Cardiac septum (tissue), 1 donor: ENCODE measurements at regions not wholly inside any gene's neighbourhood (a gene's known extent, or its start where the extent isn't known, plus 50 kb on each side); places are given as distances from the start of the nearest gene placed in this dataset.

ENCODE experiments used
- DNase-seq: peaks from one replicate; pipeline ENCODE4 v3.0.0-alpha.2; 2020; ENCODE audit warnings: low spot score
- intact Hi-C: fragments of 100-400 bp; cut with DNase I; formaldehyde crosslinking; loops from one replicate; pipeline ENCODE4 v1.14.0; 2022
- donor health status: DM: no; HTN: no; CAD: no.

DNA sequence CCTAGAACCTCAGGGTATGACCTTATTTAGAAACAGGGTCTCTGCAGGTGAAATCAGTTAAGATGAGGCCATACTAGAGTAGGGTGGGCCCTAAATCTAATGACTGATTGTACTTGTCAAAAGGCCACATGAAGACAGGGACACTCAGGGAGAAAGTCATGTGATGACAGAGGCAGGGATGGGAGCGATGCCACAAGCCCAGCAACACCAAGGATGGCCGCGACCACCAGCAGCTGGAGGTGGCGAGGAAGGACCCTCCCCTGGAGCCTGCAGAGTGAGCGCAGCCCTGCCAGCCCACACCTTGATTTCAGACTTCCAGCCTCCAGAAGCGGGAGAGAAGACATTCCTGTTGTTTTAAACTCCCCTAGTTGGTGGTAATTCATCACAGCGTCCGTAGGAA, 199.9 kb downstream of the PHETA1 start:
- intact Hi-C loops: no loop called here
- no peak for DNase-seq

DNA sequence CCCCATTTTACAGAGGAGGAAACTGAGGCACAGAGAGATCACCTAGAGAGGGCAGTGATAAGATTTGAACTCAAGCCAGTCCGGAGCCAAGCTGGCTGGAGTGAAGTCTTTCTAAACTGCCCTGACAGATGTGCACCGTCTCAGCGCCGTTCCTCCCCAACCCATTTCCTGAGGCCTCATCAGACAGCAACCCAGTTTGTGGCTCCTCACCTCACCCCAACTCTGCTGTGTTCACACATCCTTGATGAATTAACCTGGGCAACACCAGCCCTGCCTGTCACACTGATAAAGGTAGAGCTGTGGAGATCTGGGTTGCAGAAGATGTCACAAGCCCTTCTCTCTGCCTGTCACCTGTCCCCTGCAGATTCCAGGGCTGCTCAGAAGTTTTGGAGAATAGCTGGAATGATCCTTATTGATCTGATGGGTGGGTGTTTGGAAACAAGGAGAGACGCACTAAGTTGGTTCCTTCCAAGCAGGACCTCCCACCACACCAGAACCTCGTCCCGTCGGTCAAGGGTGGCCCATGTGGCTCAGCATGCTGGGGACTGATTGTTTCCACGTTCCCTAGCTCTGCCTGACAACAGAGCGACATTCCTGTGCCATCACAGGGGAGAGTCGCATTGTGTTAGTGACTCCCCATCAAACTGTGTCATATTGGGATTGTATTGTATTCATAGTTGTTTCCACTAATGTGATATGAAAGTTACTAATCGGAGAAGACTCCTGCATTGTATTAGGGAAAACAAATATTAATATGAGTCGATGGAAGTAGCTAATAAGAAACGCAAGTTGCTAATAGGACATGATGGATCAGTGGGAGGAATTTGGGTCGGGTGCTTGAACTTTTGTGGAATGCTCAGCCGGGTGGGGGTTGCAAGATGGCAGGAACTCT, 200.6 kb downstream of the PHETA1 start:
- no peak for DNase-seq
- intact Hi-C loops: no loop called here

DNA sequence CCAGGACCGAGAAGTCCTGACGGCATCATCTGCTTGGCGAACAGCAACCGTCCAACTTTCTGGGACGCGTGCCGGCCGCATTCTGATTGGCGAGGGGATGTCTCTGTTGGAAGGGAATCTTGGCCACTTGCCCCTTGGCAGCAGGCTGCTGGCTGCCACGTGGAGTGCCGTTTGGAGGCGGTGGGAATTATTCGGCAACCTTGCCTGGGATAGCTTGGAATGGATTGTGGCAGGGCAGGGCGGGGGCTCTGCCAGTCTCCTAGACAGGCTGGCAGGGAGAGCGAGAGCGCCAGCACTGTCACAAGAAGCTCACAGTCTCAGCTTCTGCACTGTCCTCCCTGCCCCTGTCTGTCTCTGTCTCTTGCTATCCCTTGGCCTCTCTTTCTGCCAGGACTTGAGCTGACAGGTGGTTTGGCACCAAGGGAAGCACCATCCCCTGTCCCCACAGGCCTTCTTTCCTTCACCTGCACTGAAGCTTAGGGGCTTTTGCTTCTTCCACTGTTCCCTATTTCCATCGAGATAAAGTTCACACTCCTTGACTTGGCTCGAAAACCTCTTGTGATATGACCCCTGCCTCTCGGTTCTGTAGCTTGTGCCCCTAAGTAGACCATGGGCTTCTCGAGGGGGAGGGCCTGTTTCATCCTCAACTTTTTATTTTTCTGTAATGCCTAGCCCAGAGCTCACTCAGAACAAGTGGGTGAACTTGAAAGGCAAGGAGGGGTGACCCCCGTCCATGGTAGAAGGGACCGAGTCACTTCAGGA, 201.9 kb downstream of the PHETA1 start:
- DNase-seq: peak; percentile 85
- intact Hi-C loops: no loop called here

DNA sequence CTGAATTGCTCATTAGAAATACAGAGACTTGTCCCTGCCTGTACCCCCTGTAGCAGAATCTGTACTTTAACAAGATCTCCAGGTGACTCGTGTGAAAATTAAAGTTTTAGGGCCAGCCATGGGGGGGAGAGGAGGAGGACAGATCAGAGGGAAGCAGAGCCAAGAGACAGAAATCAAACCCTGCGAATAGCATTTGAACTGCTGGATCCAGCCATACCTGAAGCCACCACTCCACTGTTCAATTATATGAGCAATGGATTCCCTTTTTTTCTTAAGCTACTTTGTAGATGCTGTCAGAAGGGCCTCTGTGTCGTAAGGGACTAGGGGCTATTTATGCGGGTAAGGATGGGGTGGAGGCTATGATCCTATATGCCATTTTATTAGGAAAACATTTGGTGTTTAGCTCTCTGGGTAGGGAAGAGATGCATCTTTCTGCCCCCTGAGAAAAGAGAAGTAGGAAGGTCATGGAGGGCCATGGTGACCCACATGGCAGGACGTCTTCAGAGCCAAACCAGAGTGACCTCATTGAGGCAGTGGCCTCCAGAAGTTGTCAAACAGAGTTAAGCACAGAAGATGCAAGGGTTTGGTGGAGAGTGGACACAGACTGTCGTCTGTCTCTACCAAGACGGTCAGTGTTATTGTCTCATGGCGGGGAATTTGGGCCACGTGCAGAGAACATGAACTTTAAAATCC, 203.9 kb downstream of the PHETA1 start:
- no peak for DNase-seq
- intact Hi-C loops: no loop called here

DNA sequence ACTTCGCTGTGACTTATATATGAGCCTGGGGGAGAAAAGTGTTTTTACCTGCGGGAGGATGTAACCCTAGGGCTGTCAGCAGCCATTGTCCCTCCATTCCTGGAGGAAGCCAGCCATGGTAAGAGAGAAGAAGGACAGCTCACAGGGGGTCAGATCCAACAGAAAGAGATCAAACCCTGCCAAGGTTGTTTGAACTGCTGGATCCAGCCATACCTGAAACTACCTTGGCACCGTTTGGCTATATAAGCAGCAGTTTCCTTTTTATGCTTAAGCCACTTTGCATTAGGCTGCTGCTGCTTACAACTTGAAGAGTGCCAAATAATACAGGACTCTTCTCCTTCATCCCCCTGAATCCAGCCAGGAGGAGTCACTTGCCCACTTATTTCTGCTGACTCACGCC, 205.5 kb downstream of the PHETA1 start:
- no peak for DNase-seq
- intact Hi-C loops: no loop called here

DNA sequence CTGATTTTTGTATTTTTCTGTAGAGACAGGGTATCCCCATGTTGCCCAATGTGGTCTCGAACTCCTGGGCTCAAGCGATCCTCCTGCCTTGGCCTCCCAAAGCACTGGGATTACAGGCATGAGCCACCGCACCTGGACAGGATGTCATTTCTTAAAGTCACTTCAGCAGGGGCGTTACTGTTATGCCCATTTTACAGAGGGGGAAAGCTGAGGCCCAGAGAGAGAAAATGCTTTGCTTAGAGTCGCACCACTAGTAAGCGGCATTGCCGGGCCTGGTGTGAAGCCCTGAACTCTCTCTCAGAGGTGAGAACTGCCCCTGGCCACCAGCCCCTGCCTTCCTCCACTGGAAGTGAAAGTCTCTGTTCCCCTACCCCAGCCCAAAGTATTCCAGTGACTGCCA, 207.0 kb downstream of the PHETA1 start:
- no peak for DNase-seq
- intact Hi-C loops: no loop called here

DNA sequence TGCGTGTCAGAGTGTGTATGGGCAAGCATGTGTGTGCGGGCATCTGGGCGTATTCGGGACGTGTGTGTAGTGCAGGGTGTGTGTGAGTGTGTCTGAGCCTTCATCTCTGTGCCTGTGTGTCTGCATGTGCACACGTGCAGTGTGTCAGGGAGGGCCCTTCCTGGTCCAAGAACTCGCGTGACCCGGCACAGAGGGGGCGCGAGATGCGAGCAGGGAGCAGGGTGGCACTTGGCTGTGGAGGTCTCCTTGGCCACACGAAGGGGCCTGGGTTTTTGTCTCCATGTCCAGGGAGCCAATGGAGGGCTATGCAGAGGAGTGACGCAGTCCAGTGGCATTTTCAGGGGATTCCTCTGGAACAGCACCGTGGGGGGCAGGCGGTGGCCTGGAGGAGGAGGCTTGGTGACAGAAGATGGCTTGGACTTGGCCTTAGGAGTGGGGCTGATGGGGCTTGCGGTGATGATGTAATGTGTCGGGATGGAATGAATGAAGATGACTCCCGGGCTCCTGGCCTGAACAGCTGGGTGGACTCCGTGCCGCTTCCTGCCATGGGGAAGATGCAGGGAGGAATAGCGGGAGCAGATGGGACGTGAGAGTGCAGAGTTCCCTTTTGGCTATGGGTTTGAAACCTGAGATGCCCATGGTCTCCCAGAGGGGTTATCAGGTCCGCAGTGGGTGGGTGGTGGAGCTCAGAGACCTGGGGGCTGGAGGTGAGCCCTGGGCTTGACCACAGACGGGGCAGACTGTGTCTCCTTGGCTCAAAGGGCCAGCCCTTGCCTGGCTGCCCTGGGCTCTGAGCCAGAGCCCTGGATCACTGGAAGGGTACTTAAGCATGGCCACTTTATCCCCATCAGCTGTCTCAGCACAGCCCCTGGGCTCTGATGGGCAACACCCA, 208.3 kb downstream of the PHETA1 start:
- DNase-seq: no peak
- intact Hi-C loops: no loop called here

DNA sequence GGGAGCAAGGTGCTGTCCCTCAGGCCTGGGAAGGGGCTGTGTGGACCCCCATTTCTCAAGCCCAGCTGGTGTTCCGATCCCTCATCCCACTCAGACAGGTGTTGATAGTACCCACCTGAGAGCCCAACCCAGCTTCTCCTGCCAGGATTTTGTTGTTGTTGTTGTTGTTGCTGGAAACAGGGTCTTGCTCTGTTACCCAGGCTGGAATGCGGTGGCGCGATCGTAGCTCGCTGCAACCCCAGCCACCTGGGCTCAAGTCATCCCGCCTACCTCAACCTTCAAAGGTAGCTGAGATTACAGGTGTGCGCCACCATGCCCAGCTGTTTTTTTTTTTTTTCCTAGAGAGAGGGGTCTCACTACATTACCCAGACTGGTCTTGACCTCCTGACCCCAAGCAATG, 209.9 kb downstream of the PHETA1 start:
- intact Hi-C loops: no loop called here
- DNase-seq: no peak

DNA sequence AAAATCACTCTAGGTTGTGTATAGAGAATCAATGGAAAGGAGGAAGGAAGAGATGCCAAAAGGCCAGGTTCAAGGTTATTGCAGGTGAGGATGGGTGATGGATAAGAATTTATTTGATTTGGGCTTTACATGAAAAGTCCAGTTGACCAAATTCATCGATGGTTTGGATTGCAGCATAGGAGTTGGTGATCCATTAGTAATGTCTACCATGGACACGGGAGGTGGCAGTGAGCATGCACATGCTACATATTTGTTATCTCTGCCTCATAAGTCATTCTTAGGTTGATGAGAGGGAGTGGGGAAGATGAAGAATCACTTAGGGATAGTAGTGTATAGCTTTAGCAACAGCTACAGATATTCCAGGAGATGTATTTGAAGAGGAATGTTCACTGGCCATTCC, 211.4 kb downstream of the PHETA1 start:
- DNase-seq: no peak
- intact Hi-C loops: no loop called here

DNA sequence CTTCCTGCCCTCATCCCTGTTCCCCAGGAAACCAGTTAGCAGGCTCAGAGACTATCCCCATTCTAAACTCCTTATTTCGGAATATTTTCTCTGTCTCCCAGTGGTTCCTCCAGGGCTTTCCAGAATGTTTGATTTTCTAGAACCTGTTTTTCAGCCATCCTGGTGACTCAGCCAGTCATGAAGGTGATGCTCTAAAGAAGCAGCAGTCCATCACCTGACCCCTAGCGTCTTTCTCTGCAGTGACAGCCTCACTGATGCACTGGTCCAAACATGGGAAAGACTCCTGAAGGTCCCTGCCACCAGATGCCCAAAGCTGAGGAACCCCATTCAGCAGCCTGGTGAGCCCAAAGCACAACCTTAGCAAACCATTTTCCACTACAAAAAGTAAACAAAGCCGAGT, 212.6 kb downstream of the PHETA1 start:
- intact Hi-C loops: no loop called here
- DNase-seq: no peak

DNA sequence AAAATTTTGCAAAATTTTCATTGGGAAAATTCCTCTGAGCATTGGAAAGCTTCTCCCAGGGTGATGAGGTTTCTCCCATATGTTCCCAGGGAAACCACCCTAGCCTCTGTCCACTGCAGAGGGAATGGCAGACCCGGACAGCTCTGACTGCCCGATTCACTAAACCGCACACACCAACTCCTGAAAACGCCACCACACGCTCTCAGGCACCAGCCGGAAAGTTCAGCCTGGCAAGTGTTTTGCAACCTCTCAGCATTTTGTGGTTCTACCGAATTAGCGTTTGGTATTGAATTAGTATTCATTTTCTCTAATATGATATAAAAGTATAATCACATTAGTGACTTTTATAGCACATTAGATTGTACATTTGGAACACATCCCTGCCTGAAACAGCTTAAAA, 213.4 kb downstream of the PHETA1 start:
- intact Hi-C loops: no loop called here
- DNase-seq: no peak

DNA sequence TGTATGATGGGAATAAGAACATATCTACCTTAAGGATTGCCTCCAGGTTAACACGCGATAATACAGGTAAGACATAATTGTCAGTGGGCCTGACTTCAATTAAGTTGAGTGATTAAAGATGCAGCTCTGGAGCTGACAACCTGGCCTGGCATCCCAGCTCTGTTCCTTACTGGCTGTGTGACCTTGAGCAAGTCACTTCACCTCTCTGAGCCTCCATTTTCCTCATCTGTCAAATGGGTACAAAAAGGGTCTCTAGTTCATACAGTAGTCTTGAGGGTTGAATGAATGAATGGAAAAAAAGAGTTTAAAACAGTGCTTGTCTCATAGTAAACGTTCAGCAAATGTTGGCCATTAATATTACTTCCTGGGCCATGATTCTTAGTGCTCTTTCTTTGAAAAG, 213.9 kb downstream of the PHETA1 start:
- no peak for DNase-seq
- intact Hi-C loops: no loop called here

DNA sequence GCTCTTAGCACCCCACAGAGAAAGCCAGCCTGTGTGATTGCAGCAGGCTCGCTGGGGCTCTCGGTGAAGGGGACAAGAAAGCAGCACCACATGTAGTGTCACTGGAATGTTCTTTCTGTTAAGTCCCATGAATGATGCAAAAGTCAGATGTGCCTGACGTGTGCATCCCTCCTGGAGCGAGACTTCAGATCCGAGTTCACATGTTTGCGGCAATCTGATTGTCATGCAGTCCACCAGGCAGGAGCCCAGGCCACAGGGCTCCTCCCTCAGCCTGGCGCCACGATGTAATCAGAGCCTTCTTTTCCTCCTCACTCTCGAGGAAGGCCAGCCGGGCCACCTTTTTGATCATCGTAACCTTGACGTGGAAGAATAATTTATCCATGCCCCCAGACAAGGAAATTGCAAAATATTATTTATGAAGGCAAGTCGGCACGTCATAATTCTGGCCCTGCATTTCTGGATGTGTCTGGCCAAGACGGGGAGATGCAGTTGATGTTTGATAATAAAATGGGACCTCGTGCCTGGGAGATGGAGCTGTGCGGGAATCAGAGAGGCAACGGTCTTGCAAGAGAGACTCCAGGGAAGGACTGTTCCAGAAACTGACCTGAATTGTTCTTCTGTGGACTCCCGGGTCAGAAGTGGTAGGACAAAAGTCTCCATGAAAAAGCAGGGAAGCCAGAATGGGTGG, 214.6 kb downstream of the PHETA1 start:
- no peak for DNase-seq
- intact Hi-C loops: no loop called here

DNA sequence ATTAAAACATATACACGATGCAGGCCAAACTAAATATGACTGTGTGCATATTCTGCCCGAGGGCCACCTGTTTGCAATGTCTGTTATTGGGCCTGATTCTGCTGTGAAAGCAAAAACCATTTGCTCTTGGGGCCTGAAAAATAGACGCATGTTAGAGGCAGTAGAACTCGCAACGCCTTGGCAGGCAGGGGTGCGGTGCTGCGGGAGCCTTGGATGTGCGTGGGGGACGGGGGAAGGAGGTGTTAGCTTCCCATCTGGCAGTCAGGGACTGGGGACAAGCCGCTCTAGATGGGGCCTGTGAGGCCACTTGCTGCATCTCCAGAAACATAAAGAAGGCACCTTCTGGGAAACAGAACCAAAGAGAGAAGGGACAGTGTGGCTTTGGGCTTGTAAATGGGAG, 216.3 kb downstream of the PHETA1 start:
- intact Hi-C loops: no loop called here
- DNase-seq: no peak

DNA sequence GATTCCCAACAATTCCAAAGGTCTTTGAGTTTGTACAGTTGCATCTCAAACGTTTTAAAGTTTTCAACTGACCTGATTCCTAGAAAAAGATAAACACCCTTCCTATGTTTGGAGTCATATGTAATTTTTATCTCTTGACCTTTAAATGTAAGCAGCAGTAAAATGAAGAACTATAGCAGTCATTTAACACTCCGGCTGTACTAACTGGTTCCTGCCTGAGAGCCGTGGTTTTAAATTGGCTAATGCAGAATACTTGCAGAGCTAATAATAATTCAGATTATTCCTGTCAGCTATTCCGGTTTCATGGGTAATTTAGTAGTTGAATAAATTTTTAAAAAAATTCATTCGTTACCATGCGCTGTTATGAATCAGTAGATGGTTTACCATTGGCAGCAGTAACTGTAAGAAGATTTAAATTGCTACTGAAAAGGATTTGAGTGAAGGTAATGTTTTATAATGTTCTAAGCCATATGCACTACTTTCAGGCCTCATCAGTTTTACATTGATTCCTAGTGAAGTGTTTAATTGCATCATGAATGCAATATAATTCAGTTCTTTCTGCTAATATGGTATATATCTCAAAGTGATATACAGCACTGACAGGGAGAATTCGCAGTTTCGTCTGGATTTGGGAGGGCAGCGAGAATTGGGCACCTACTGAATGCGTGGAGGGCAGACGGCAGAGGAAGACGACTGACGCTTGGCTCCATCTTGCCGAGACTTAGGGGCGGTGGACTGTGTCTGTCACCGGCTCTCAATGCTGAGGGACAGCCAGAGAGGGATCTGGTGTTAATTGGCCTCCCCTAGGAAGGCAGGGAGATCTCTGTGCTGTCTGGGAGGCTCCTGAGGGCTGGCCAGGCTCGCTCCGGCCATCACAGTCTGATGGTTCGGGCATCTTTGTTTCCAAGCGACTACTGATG, 217.7 kb downstream of the PHETA1 start:
- intact Hi-C loops: no loop called here
- DNase-seq: no peak

DNA sequence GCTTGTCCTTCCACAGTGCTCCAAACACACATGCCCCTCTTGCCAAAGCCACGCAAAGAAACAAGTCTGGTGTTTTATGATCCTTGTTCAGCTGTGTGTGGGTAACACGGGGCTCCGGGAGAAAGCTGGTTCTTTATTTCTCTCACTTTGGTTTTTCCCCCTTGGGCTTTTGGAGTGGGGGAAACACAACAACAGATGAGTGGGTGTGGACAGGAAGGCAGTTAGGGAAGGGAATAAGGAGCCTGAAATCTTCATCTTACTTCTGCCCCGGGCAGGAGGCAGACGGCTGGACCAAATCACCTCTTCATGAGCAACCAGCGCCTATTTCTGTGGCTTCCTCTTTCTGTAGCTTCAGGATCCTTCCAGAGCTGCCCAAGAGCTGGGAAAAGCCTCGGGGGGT, 218.5 kb downstream of the PHETA1 start:
- intact Hi-C loops: no loop called here
- DNase-seq: no peak

DNA sequence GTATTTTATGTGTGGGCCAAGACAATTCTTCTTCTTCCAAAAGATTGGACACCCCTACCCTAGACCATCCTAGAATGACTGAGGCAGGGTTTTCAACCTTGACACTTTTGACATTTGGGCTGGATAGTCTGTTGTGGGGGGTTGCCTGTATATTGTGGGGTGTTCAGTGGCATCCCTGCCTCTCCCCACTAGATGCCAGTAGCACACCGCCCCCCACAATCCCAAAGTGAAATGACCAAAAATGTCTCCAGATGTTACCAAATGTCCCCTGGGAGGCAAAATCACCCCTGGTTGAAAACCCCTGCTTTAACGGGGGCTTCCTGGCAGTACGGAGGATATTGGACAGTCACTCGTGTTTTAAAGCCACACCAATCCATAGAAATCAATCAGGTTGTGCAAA, 219.6 kb downstream of the PHETA1 start:
- DNase-seq: no peak
- intact Hi-C loops: no loop called here

DNA sequence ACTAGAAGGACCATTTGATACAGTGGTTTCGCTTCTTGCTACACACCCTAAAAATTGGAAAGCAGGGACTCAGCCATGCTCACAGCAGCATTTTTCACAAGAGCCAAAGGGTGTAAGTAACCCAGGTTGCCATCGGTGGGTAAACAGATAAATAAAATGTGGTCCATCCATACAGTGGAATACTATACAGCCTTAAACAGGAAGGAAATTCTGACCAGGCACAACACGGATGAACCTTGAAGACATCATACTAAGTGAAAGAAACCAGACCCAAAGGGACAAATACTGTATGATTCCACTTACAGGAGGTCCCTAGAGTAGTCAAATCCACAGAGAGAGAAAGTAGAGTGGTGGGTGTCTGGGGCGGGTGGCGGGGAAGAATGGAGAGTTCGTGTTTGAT, 220.9 kb downstream of the PHETA1 start:
- no peak for DNase-seq

More for the DNA sequence above, 220.9 kb downstream of the PHETA1 start:
- intact Hi-C loops: no loop called here
